HEK293T (cell line): ENCODE measurements at regions not wholly inside any gene's neighbourhood (a gene's known extent, or its start where the extent isn't known, plus 50 kb on each side); places are given as distances from the start of the nearest gene placed in this dataset.

ENCODE experiments used
- ARNT ChIP-seq: fragments of 450-650 bp; IDR thresholded peaks from 2 replicates; pipeline ENCODE4 v1.6.1; 2017; ENCODE audit warnings: mild to moderate bottlenecking
- BHLHE40 ChIP-seq: fragments of 450-650 bp; IDR thresholded peaks from 2 replicates; pipeline ENCODE4 v1.6.1; 2016; ENCODE audit warnings: mild to moderate bottlenecking, moderate library complexity, borderline replicate concordance
- FOXA1 ChIP-seq: fragments of 450-650 bp; IDR thresholded peaks from 2 replicates; pipeline ENCODE4 v1.6.1; 2016; ENCODE audit warnings: mild to moderate bottlenecking
- FOXM1 ChIP-seq: fragments of 450-650 bp; IDR thresholded peaks from 2 replicates; pipeline ENCODE4 v1.6.1; 2017; ENCODE audit warnings: mild to moderate bottlenecking, borderline replicate concordance
- HDGF ChIP-seq: fragments of 450-650 bp; IDR thresholded peaks from 2 replicates; pipeline ENCODE4 v1.6.1; 2017; ENCODE audit warnings: antibody characterized with exemption, borderline replicate concordance
- L3MBTL2 ChIP-seq: fragments of 450-650 bp; conservative IDR thresholded peaks from 2 replicates; pipeline ENCODE4 v1.6.1; 2016; ENCODE audit warnings: mild to moderate bottlenecking
- PKNOX1 ChIP-seq: fragments of 450-650 bp; IDR thresholded peaks from 2 replicates; pipeline ENCODE4 v1.6.1; 2016
- SP1 ChIP-seq: fragments of 450-650 bp; IDR thresholded peaks from 2 replicates; pipeline ENCODE4 v1.6.1; 2017
- TARDBP ChIP-seq: fragments of 450-650 bp; IDR thresholded peaks from 2 replicates; pipeline ENCODE4 v1.6.1; 2016
- ZNF384 ChIP-seq: fragments of 450-650 bp; IDR thresholded peaks from 2 replicates; pipeline ENCODE4 v1.6.1; 2016

- no peak for TF ChIP-seq L3MBTL2
- no peak for TF ChIP-seq BHLHE40
- TF ChIP-seq SP1, result no peak
- TF ChIP-seq TARDBP, result no peak
- TF ChIP-seq ARNT, result no peak
- no peak for TF ChIP-seq PKNOX1
- TF ChIP-seq HDGF, result no peak
- no peak for TF ChIP-seq FOXM1
- no peak for TF ChIP-seq FOXA1
- TF ChIP-seq ZNF384, result no peak
Measured at GRCh38 chr2:108119492-108119891, 120.3 kb upstream of the SULT1C3 start.
